Activated CD8-positive, alpha-beta memory T cell treated with anti-CD3 and anti-CD28 coated beads for 48 hours (primary cell): ENCODE measurements at regions not wholly inside any gene's neighbourhood (a gene's known extent, or its start where the extent isn't known, plus 50 kb on each side); places are given as distances from the start of the nearest gene placed in this dataset.
"Not testable (repeated sequence)": the region's sequence is repeated elsewhere in the genome, so short reads cannot be mapped to it uniquely, and the experiment has no call there.

Experiments
- DNase-seq, 3 experiments: peaks; one replicate each; pipeline ENCODE4 v3.0.0-alpha.2; 2020; ENCODE audit warnings: low read depth in 2 of 3, low spot score in 2 of 3

DNA sequence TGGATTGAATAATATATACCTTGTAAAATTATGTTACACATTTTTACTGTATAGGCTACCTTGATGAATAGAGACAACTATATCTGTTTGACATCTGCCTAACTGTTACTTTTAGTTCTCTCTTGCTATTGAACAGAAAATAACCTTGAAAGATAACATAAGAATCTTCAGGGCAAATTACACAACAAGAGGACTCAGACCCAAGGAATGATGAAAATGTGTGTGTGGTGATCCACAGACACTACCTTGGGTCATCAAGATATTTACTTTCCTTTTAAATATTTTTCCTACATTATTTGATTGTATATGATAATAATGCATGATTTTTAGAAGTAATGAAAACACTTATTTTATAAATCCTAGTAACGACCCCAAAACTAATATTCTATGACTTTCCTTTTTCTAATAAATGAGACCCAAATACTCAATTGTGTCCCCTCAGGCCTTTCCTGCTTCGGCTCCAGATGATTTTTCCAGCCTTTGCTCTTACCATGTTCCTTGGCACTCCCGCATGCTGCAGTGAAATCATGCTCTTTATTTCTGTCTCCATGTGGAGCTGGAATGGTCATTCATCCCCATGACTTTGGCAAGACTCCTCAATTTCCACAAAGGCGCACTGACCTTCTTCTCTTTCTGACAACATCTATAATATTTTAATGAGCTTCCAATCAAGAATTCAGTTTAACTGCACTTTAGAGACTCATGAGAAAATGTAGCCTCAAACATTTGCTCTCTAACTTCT is 187.6 kb downstream of the EPM2A start:
- DNase-seq, result no peak

DNA sequence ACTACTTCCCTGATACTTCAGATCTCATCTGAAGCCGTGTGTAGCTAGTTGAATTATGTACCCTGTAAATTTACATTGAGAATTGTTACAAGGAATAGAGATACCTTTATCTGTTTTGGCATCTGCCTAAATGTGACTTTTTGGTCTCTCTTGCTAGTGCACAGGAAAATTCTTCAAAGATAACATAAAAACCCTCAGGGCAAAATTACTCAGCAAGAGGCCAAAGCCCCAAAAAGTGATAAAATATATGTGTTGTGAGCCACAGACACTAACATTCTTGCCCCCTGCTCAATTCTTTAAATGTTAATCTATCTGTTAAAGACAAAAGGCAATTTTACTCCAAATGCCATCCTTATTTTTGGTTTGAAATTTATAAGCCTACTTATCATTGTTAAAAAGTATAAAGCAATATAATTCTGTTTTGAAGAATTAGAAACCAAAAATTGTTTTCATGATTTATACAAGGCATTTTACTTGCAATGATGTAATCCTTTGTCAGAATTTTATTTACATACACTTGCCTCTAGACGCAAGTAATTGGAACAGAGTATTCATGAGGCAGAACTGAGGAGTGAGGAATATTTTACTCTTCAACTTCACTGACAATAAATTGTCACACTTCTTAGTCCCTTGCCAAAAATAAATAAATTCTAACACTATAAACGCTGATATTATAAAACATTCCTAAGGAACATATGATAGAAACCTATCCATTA is 186.2 kb downstream of the EPM2A start:
- DNase-seq, result no peak

DNA sequence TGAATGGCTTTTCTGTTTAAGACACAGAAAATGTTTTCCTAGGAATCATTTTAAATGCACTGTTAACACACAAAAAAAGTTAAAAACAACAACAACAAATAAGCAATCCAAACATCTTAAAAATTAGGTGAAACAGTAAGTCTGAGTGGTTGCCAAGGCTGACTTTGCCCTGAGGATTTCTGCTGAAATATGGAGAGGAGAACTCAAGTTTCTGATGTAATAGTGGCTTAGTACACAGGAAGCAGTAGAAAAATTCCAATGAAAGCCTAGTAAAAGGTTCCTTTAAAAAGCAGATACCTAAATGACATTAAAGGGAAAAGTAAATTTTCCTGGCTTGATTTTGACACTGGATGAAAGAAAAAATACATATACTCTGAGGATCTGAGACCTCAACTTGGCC is 184.2 kb downstream of the EPM2A start:
- no peak for DNase-seq

DNA sequence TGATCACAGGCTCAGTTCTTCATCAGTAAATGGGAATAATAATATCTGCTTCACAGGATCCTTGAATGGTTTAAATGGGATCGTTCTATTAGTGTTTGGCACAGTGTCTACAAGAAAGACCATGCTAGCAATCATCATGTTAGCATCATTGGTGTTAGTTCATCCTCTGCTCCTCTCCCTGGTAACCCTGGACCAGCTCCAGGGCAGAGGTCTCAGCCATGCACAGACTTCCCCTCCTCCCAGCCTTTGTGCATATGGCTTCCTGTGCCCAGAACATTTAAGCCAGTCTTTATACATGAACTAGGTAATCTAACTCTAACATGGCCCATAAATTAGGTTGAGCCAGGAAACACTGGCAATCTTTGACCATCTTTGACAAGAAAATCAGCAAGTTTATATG is 180.2 kb downstream of the EPM2A start:
- DNase-seq, result no peak

DNA sequence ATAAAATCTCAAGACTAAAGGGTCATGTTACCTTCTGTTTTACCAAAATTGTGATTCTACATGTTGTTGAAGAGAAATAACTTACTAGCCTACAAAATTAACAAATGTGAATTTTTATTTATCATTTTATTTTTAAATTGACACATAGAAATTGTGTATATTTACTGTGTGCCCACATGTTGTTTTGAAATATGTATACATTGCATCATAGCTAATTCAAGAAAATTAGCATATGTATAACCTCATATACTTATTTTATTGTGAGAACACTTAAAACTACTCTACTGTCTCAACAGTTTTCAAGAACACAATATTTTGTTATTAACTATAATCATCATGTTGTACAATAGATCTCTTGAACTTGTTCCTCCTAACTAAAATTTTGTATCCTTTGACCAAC is 177.8 kb downstream of the EPM2A start:
- no peak for DNase-seq

DNA sequence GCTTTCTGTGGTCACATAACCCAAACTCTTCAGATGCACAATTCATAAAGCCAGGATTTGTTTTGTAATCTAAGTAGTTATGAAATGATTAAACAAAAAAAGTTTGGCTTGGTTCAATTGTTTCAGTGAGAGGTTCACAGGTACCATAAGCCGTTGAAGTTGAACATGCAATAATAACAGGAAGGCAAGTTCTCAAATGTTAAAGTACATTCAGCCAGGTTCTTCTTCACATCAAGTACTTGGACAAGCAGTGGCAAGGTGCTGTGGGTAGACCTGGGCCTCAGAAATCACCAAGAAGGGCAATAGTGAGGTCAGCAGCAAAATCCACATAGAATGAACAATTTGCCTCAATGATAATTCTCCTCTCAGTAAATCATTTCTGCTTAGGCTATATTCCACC is 175.5 kb downstream of the EPM2A start:
- DNase-seq, result no peak

DNA sequence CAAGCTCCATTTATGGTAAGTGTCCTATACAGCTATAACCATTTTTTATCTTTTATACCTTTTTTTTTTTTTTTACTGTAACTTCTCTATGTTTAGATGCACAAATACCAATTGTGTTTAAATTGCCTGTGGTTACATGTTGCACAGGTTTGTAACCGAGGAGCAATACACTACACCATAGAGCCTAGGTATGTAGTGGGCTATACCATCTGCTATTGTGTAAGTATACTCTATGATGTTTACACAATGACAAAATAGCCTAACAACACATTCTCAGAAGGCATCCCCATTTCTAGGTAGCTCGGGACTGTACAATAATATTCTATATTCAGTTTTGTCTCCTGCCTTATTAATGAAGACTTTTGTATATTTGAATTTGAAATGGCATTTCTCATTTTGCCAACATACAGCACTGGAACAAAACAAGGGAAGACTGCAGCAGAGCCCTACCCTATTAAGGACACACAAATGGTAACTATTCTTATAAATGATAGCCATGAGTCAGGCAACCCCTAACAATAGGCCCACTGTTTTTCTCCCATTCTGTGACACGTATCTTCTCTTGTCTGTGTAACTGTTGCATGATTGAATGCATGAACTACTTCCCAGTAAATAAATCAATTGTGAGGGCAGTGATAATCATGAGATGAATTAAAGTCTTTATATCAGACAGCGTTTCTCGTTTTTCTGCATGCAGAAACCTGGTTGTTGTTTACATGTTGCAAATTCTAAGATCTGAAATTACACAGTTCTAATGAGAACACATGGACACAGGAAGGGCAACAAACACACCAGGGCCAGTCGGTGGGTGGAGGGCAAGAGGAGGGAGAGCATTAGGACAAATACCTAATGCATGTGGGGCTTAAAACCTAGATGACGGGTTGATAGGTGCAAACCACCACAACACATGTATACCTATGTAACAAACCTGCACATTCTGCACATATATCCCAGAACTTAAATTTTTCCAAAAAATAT is 173.9 kb downstream of the EPM2A start:
- DNase-seq, result no peak

DNA sequence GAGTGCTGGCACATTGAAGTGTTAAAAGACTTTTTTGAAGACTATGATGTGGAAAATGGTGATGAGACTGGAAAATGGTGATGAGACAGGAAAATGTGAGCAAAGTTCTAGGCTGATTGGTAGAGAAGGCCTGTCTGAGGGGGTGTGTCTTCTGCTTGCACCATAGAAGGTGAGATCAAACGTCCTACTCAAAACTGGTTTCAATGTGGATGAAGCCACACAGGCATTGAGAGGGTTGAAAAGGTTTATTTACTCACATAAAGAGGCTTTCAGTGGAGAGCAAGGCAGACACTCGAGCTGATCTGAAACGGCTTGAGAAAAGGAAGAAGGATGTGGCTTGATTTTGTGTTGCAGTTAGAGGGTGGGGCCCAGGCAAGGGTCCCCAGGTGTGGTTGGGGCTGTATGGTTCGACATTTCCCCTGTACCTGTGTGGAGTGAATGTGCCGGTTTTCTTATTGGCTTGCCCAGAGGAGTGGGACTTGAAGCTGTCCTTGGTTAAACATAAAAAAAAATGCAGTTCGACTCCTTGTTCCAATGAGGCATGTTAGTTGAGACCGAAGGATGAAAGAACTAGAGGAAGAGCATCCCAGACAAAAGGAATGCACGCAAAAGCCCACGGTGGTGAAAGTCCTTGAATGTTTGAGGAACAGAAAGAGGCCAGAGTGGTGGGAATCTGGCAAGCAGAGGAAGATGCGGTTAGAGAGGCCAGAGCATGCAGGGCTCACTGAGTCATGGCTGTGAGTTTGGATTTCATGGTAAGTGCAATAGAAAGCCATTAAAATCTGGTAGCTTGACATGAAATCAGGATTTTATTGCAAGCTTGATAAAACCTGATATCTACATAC is 172.3 kb downstream of the EPM2A start:
- DNase-seq, result no peak

DNA sequence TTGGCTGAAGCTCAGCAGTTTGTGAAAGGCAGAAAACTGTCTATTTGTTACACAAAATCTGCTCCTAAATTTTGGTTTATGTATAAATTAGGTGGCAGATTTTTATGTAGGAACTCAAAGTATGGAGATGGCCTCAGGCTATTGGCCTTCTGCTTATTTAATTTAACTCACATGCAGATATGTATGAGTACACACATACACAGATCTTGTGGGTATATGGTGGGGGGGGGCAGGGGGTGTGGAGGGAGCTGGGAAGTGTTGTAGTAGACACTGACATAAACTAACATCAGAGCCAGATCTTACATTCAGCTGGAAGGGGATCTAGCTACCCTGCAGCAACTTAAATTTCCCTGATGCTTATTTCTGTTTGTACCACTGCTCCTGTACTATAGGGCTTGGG is 170.8 kb downstream of the EPM2A start:
- no peak for DNase-seq

DNA sequence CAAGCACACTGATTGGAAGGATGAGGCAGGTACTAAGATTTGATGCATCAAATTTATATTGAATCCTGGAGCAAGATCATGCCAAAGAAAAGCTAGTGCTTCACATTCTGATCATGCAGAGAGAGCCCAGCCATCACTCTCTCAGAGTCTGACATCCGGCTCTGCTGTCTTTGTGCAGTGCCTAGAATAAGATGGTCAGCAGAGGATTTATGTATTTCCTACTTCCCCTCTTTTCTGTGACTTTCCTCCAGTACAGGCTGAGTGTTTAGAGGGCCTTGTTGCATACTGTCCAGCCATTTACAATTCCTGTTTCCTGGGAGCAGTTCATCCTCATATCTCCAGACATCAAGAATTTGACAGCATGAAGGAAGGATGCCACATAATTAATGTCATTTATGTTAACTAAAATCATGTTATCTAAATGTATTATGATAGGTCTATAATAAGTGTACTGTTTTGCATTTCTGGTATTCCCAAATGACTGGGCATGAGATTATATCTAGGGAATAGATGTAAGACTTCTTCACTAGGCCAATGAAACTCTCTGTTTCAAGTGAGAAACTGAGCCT is 167.6 kb downstream of the EPM2A start:
- DNase-seq, result no peak

DNA sequence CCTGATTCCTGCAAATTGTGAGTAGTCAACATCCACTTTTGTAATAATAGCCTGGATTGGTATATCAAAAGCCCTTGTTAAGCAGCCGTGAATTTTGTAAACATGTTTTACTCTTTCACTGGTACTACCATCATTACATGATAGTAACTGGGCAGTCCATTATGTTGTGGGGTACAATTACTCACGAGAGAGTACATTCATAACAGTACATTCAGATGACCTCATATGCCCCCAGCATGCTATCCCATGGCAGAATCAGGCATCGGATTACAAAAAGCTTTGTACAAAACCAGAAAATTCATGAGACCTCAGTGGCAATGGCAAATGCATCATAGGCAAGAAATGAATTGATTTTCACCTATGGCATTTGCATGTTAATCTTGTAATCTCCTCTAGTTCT is 166.2 kb downstream of the EPM2A start:
- no peak for DNase-seq

DNA sequence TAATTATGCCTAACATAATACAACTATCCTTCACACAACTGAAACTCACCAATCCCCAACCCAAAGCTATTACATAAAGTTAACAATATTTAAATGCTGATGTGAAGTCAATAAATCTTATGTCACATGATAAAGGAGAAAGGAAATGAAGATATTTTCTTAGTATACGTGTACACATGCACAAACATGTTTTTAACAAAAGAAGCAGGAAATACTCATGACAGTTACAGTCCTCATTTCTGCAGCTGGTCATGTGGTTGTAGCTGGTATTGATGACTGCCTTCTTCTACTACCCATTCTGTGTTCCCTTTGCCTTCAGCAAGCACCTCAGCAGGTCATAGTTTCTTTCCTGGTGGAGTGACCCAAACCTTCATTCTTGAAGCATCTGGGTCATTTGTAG is 165.0 kb downstream of the EPM2A start:
- not testable (repeated sequence) for DNase-seq

DNA sequence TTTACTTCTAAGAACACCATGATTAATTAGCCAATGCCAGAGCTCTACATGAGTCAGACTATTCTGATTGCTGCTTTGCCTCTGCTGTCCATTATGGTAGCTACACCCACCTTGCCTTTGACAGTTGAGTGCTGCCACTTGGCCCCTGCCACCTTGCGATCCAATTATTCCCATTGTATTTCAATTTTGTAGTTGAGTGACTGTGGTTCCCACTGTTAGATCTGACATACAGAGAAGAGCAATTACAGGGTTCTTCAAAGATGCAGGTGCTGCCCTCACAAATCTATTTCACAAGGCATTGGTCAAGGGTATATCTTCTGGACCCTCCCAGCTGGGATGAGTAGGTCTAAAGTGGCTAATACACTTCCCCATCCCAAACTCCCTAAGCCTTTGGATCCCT is 161.1 kb downstream of the EPM2A start:
- DNase-seq, result not testable (repeated sequence)
